Hepatocyte (in vitro differentiated cells): ENCODE measurements at regions not wholly inside any gene's neighbourhood (a gene's known extent, or its start where the extent isn't known, plus 50 kb on each side); places are given as distances from the start of the nearest gene placed in this dataset.

ENCODE experiments used
- DNase-seq: peaks from one replicate; pipeline ENCODE4 v3.0.0-alpha.2; 2016; ENCODE audit warnings: low spot score
- H2AFZ ChIP-seq: fragments of 200-600 bp; sonication (generic); 2 replicates; pipeline ENCODE4 v1.6.0; 2016; ENCODE audit warnings: antibody characterized with exemption, mild to moderate bottlenecking
- H3K27ac ChIP-seq: fragments of 200-600 bp; sonication (generic); 2 replicates; pipeline ENCODE4 v1.5.1; 2016; ENCODE audit warnings: mild to moderate bottlenecking
- H3K27me3 ChIP-seq: fragments of 200-600 bp; sonication (generic); 2 replicates; pipeline ENCODE4 v1.6.1; 2016
- H3K36me3 ChIP-seq: fragments of 200-600 bp; sonication (generic); replicated peaks from 2 replicates; pipeline ENCODE4 v1.5.1; 2016; ENCODE audit warnings: low read depth; ENCODE audit not compliant: insufficient read depth
- H3K4me1 ChIP-seq: fragments of 200-600 bp; sonication (generic); 2 replicates; pipeline ENCODE4 v1.5.1; 2016; ENCODE audit warnings: mild to moderate bottlenecking, moderate library complexity; ENCODE audit not compliant: insufficient read depth
- H3K4me2 ChIP-seq: fragments of 200-600 bp; sonication (generic); 2 replicates; pipeline ENCODE4 v1.6.0; 2016
- H3K4me3 ChIP-seq: fragments of 200-600 bp; sonication (generic); 2 replicates; pipeline ENCODE4 v1.5.1; 2016; ENCODE audit warnings: mild to moderate bottlenecking
- H3K79me2 ChIP-seq: fragments of 200-600 bp; sonication (generic); 2 replicates; pipeline ENCODE4 v1.6.0; 2017; ENCODE audit warnings: mild to moderate bottlenecking
- H3K9me2 ChIP-seq: fragments of 200-600 bp; sonication (generic); replicated peaks from 2 replicates; pipeline ENCODE4 v1.6.0; 2017; ENCODE audit warnings: mild to moderate bottlenecking; ENCODE audit not compliant: insufficient read depth
- H3K9me3 ChIP-seq: fragments of 200-600 bp; sonication (generic); 2 replicates; pipeline ENCODE4 v1.5.1; 2016; ENCODE audit warnings: low read depth, mild to moderate bottlenecking
- H4K20me1 ChIP-seq: fragments of 200-600 bp; sonication (generic); 2 replicates; pipeline ENCODE4 v1.6.0; 2016; ENCODE audit warnings: mild to moderate bottlenecking; ENCODE audit not compliant: insufficient read depth, poor library complexity, severe bottlenecking
- EZH2 ChIP-seq: fragments of 200-600 bp; sonication (generic); IDR thresholded peaks from 2 replicates; pipeline ENCODE4 v1.6.1; 2016; ENCODE audit warnings: antibody characterized with exemption, mild to moderate bottlenecking, borderline replicate concordance
- EZH2phosphoT487 ChIP-seq: fragments of 200-600 bp; sonication (generic); IDR thresholded peaks from one replicate; pipeline ENCODE4 v1.6.1; 2018; ENCODE audit warnings: antibody characterized with exemption, mild to moderate bottlenecking, low read depth, moderate library complexity; ENCODE audit not compliant: unreplicated experiment, severe bottlenecking
- WGBS: methylation state at CpG from one replicate; pipeline ENCODE4 v1.1.6; 2016; ENCODE audit warnings: low lambda C conversion rate; ENCODE audit errors: missing lambda C conversion rate; 5-methylcytosine and 5-hydroxymethylcytosine counted together
- TF ChIP-seq, protein P1 (sequence below): fragments of 200-600 bp; sonication (generic); IDR thresholded peaks from 2 replicates; pipeline ENCODE4 v1.5.1; 2016; ENCODE audit warnings: antibody characterized with exemption, mild to moderate bottlenecking; ENCODE audit not compliant: poor library complexity

DNA sequence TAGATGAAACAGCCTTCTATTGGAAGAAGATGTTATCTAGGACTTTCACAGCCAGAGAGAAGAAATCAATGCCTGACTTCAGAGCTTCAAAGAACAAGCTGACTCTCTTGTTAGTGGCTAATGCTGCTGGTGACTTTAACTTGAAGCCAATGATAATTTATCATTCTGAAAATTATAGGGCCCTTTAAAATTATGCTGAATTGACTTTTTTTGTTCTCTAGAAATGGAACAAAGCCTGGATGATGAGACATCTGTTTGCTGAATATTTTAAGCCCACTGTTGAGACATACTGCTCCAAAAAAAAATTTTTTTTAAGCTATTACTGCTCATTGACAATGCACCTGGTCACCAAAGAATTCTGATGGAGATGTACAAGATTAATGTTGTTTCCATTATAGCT lies 189.2 kb downstream of the MBL2 start:
- Histone ChIP-seq H2AFZ (no peak overlapping the region), H3K9me3 (no peaks in the 10 kb centered on the region), H3K27ac (no peak overlapping the region), H3K4me3 (no peak overlapping the region), H3K4me1 (no peaks in the 10 kb centered on the region), H3K4me2 (no peak overlapping the region), H3K79me2 (no peaks in the 10 kb centered on the region), H3K36me3 (no peaks in the 10 kb centered on the region), H4K20me1 (no peaks in the 10 kb centered on the region), H3K9me2 (no peaks in the 10 kb centered on the region), H3K27me3 (no peaks in the 10 kb centered on the region)
- no peak for DNase-seq
- TF ChIP-seq, protein P1, sequence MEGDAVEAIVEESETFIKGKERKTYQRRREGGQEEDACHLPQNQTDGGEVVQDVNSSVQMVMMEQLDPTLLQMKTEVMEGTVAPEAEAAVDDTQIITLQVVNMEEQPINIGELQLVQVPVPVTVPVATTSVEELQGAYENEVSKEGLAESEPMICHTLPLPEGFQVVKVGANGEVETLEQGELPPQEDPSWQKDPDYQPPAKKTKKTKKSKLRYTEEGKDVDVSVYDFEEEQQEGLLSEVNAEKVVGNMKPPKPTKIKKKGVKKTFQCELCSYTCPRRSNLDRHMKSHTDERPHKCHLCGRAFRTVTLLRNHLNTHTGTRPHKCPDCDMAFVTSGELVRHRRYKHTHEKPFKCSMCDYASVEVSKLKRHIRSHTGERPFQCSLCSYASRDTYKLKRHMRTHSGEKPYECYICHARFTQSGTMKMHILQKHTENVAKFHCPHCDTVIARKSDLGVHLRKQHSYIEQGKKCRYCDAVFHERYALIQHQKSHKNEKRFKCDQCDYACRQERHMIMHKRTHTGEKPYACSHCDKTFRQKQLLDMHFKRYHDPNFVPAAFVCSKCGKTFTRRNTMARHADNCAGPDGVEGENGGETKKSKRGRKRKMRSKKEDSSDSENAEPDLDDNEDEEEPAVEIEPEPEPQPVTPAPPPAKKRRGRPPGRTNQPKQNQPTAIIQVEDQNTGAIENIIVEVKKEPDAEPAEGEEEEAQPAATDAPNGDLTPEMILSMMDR = no peak
- TF ChIP-seq EZH2 (no peak), EZH2phosphoT487 (no peak)

DNA sequence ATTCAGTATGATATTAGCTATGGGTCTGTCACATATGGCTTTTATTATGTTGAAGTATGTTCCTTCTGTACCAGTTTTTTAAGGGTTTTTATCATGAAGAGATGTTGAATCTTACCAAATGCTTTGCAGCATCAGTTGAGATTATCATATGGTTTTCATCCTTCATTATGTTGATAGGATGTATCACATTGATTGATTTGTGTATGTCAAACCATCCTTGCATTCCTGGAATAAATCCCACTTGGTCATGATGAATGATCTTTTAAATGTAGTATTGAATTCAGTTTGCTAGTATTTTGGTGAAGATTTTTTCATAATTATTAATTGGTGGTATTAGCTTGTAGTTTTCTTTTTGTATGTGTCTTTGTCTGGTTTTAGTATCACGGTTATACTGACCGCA lies 185.9 kb downstream of the MBL2 start:
- DNase-seq = no peak
- Histone ChIP-seq H3K27me3 (no peaks in the 10 kb centered on the region), H2AFZ (no peak overlapping the region), H3K79me2 (no peaks in the 10 kb centered on the region), H3K36me3 (no peaks in the 10 kb centered on the region), H4K20me1 (no peaks in the 10 kb centered on the region), H3K27ac (no peak overlapping the region), H3K9me2 (no peaks in the 10 kb centered on the region), H3K4me1 (no peaks in the 10 kb centered on the region), H3K9me3 (no peaks in the 10 kb centered on the region), H3K4me2 (no peak overlapping the region), H3K4me3 (no peak overlapping the region)
- TF ChIP-seq EZH2phosphoT487 = no peak
- TF ChIP-seq EZH2 = no peak
- TF ChIP-seq, protein P1 = no peak
- WGBS = 45% methylated on average over 2 of the region's 2 CpGs

DNA sequence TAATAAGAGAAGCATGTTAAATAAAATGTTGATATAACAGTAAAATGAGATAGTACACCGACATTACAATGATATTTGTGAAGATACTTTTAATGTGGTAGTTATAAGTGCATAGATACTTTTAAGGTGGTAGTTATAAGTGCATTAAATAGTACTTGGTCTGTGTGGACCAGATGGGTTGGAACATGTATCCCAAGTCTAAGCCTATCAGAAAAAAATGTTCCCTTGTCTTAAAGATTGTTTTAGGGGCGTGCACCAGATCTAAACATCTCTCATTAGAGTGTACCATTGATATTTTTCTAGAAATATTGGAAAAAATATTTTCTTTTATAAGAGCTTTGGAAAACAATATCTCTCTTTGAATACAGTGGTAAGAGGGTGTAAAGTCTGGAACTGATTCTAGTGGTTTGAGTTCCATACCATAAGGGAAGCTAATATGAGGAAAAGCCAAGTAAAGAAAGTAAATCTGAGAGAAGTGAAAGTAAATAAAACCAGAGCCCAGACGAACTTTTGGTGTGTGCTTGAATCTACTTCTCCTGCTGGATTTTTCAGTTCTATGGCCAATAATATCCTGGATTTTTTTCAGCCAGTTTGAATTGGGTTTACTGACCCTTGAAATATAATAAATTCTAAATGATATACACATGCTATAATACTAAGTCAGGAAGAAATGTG lies 175.3 kb downstream of the MBL2 start:
- 65% methylated on average over 3 of the region's 3 CpGs for WGBS
- Histone ChIP-seq H4K20me1 (no peaks in the 10 kb centered on the region), H3K9me2 (no peaks in the 10 kb centered on the region), H3K4me2 (peak overlapping the region; percentile 60), H3K79me2 (no peaks in the 10 kb centered on the region), H3K36me3 (no peaks in the 10 kb centered on the region), H3K4me1 (no peaks in the 10 kb centered on the region), H2AFZ (no peak overlapping the region), H3K4me3 (no peak overlapping the region), H3K27me3 (no peaks in the 10 kb centered on the region), H3K9me3 (no peaks in the 10 kb centered on the region), H3K27ac (no peak overlapping the region)
- TF ChIP-seq EZH2 = no peak
- TF ChIP-seq EZH2phosphoT487 = no peak
- TF ChIP-seq, protein P1 = no peak
- no peak for DNase-seq

DNA sequence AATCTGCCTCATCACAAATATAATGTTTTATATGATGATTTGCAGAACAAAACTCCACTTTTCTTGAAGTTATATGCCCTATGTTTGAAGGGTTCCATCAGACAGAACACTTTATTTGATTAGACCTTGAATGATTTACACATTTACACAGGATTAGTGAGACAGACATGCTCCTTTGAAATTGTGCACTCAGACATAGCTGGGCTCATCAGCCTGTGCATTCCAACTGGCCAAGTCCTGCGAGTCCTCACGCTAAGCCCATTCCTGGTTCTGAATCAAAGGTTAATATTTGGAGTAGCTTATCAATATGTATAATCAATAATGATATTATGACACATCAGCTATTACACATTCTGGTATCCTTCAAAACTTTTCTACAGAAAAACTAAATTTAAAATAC lies 173.6 kb downstream of the MBL2 start:
- H3K27ac ChIP-seq = no peak overlapping the region
- WGBS = 49% methylated on average over 2 of the region's 2 CpGs

More for the DNA sequence above, 173.6 kb downstream of the MBL2 start:
- H3K4me2 ChIP-seq = no peak overlapping the region
- H4K20me1 ChIP-seq = no peaks in the 10 kb centered on the region
- H3K4me1 ChIP-seq = no peaks in the 10 kb centered on the region
- no peaks in the 10 kb centered on the region for H3K36me3 ChIP-seq
- H3K4me3 ChIP-seq = no peak overlapping the region
- DNase-seq = no peak
- TF ChIP-seq EZH2phosphoT487 = no peak
- TF ChIP-seq, protein P1 = no peak
- TF ChIP-seq EZH2 = no peak
- no peaks in the 10 kb centered on the region for H3K9me3 ChIP-seq
- H3K79me2 ChIP-seq = no peaks in the 10 kb centered on the region
- no peaks in the 10 kb centered on the region for H3K27me3 ChIP-seq
- H3K9me2 ChIP-seq = no peaks in the 10 kb centered on the region
- H2AFZ ChIP-seq = no peak overlapping the region
